ENCODE measurements at regions not wholly inside any gene's neighbourhood (a gene's known extent, or its start where the extent isn't known, plus 50 kb on each side); places are given as distances from the start of the nearest gene placed in this dataset.
"Not testable (repeated sequence)": the region's sequence is repeated elsewhere in the genome, so short reads cannot be mapped to it uniquely, and the experiment has no call there.

GRCh38 chr3:6467186-6467585, 393.7 kb upstream of the GRM7 start:
- no peak for DNase-seq

- no peak for DNase-seq
Observed at GRCh38 chr3:6468589-6468988, 392.3 kb upstream of the GRM7 start.

- no peak for DNase-seq
Observed at GRCh38 chr3:6471744-6472143, 389.2 kb upstream of the GRM7 start.

GRCh38 chr3:6490487-6491327, 370.2 kb upstream of the GRM7 start:
- peak; percentile 33 for DNase-seq

GRCh38 chr3:6491768-6492167, 369.1 kb upstream of the GRM7 start:
- no peak for DNase-seq

GRCh38 chr3:6492306-6492705, 368.6 kb upstream of the GRM7 start:
- DNase-seq = no peak

- DNase-seq = not testable (repeated sequence)
Observed at GRCh38 chr3:6498944-6499343, 362.0 kb upstream of the GRM7 start.

- no peak for DNase-seq
Observed at GRCh38 chr3:6504347-6504746, 356.6 kb upstream of the GRM7 start.

GRCh38 chr3:6504834-6505233, 356.1 kb upstream of the GRM7 start:
- no peak for DNase-seq

DNA sequence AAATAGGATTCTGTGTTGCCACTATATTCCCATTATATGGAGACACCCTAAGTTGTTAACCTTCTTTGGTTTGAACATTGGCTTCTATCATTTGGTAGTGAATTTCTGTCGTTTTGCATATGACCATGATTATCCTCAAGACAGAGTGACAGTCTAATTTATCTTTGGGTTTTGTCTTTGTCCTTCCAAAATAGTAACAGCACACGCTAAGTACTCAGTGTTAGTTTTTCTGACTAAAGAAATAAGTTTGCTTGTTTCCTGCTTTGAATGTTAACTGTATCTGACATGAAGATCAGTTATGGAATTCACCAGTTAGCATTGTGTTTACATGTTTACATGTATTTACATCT, 352.5 kb upstream of the GRM7 start:
- DNase-seq = no peak

DNA sequence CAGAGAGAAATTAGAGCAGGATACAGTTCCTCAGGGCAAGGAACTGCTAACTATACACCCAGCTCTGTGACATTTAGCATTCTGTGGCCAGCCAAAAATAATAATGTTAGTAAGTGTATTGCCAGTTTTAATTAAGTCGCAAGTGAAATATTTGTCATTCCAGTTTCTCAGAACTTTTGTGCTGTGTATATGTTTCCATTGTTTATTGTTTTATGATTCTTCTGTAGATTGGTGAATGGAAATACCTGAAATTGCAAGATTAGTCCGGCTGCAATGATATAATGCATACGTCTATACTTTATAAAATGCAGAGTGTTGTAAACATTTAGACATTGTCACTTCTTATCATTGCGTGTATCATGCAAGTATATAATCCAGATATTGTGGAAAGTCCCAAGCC, 351.3 kb upstream of the GRM7 start:
- no peak for DNase-seq

GRCh38 chr3:6510713-6511112, 350.2 kb upstream of the GRM7 start:
- no peak for DNase-seq

DNA sequence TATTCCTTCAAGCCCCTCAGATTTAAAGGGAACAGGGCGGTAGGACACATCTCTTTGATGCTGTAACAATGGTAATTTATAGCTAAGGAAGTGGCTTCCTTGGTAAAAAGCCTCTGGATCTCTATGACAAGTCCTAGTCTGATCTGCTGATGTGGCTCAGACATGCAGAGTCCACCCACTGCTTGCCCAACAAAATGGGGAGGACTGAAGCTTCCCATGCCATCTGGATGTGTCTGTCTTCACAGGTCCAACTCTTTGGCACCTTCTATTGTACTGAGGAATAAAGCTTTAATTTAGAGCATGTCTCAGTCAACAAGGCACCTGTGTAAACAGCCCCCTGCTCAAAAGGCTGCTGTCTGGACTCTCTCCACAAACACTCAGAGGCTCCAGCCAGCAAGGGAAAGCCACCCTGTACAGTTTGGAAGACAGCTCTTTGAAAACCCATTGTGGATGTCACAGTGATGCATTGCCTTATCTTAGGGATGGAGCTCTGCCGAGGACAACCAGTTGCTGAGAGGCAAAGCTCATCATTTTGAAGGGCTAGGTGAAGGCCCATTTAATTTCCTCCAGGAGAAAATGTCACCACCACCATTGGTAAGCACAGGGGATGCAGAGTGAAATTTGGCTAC, 348.6 kb upstream of the GRM7 start:
- DNase-seq = no peak

- DNase-seq = no peak
Observed at GRCh38 chr3:6516143-6516542, 344.8 kb upstream of the GRM7 start.

DNA sequence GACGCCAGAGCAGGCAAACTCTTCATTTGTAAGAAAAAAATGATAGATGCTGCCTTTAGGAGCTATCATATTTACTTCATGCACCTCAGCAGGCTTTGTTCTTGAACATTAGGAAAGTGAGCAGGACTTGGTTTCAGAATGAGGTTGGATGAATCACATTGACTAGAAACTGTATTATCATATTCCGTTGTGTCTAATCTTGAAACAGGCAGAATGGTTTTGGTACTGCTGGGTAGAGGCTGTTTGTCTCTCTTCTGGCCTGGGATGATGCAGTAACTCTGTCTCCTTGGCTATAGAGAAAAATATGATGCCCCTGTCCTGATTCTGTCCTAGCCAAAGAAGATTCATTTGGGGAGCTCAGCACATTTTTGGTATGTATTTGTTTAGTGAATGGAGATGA, 344.2 kb upstream of the GRM7 start:
- DNase-seq = no peak

GRCh38 chr3:6518709-6519345, 342.1 kb upstream of the GRM7 start:
- no peak for DNase-seq

DNA sequence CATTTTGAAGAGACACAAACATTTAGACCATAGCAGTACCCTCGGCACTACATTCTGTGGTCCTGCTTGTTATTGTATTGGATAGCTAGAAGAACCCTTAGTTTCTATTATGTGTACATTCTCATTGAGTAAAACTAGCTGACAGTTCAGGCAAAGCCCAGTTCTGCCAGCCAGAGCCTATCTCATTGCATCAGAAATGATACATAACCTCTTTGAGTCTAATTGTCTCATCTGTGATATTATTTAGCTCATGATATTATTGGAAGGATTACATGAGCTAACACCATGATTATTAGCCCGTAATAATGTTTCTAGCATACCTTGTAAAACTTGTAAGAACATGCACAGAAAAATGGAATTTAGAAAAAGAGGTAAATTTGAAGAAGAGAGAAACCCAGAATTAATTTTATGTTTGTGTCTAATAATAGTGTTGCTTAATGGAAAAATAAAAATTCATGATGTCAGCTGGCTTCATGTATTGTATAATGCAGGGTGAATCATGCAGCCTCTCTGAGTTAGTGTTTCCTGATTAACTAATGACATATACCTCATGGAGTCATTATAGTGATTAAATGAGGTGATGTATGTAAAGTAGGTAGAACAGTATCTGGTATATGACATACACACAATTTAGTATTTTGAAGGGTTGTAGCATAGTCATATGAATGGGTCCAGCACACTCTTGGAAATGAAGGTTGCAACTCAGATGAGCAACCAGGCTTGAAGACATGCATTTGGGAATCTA, 339.4 kb upstream of the GRM7 start:
- DNase-seq = no peak

GRCh38 chr3:6522191-6522590, 338.7 kb upstream of the GRM7 start:
- DNase-seq = no peak

GRCh38 chr3:6523043-6523442, 337.9 kb upstream of the GRM7 start:
- no peak for DNase-seq

DNA sequence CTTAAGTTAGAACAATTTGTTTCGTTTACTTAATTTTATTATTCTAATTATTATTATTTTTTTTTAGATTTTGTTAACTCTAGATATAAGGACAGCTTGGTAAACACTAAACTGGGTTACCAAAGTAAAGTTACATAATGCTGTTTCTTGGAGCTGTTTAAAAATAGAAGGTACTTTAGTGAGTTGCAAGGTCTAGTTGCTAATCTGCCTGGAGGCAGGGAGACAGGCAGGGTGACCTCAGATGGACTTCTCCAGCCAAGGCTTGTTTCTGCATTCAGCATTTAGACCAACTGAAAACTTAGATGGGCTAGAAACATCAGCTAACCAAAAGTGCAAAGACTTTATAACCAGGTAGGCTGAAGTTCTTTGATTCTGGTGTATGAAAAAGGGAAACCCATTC, 336.4 kb upstream of the GRM7 start:
- no peak for DNase-seq

DNA sequence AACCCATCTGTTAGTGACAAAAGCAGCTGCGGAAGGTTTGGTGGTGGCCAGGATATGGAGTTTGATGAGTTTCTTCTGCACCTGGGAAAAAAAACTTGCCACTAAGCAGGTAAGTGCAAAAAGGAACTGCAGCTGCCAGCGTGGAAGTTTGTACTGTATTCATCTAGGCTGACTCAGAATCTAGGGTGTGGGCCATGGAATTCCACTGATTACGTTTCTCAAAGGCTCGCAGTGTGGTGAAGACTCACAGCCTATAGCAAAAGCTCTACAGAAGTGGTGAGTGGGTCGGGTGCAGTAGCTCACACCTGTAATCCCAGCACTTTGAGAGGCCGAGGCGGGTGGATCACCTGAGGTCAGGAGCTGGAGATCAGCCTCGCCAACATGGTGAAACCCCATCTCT, 334.6 kb upstream of the GRM7 start:
- DNase-seq = no peak

DNA sequence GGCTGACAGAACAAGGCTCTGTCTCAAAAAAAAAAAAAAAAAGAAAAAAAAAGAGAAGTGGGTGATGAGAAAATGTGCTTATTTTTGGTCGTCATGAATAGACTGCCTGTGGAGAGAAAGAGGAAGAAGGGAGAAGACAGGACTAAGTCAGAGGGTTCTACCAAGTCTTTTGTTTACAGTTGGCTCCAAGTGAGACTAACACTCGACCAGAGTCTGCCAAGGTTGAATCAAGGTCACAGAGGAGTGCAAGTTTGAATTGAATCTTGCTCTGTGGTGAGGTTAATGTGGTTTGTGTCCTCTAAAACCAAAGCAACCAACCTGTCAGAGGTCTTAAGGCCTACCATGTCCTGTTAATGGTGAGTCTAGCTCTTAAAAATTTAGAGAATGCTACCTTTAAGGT, 334.1 kb upstream of the GRM7 start:
- no peak for DNase-seq

GRCh38 chr3:6528951-6529350, 332.0 kb upstream of the GRM7 start:
- no peak for DNase-seq

DNA sequence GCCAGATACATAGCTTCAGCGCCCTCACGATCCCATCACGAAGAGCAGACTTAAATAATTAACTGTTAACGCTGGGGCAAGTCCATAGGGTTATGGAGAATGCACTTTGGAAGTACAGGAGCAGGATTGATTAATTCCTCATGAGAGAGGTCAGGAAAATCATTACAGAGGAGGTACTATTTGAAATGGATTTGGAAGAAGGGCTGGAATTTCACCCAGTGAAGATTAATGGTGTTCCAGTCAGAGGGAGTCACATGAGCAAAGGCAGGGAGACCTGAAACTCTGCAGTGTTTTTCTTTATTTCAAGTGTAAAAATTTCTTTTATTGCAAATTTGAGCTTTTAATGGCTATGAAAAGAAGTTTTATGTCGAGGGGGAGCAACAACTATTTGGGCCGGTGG, 329.8 kb upstream of the GRM7 start:
- no peak for DNase-seq

Measured in NCI-H2171 treated with DMSO at 0.1 percent for 48 hours (cell line).